ENCODE measurements at regions not wholly inside any gene's neighbourhood (a gene's known extent, or its start where the extent isn't known, plus 50 kb on each side); places are given as distances from the start of the nearest gene placed in this dataset.
A peak's percentile ranks its signal among the peaks of the same experiment; 100 is the strongest.

GRCh38 chr15:68500363-68501258 lies 68.6 kb upstream of the ITGA11 start:
- DNase-seq (ENCODE audit: low read depth): no peak

- no peak for DNase-seq (ENCODE audit: low read depth)
Measured at GRCh38 chr15:68501259-68501591, 69.3 kb upstream of the ITGA11 start.

- DNase-seq (ENCODE audit: low read depth): no peak
Measured at GRCh38 chr15:68501616-68502015, 69.7 kb upstream of the ITGA11 start.

GRCh38 chr15:68502398-68502901 lies 70.5 kb upstream of the ITGA11 start:
- DNase-seq (ENCODE audit: low read depth): no peak

- no peak for DNase-seq (ENCODE audit: low read depth)
Measured at GRCh38 chr15:68503213-68503612, 71.2 kb upstream of the ITGA11 start.

- DNase-seq (ENCODE audit: low read depth): no peak
Measured at GRCh38 chr15:68503791-68504680, 72.1 kb upstream of the ITGA11 start.

- no peak for DNase-seq (ENCODE audit: low read depth)
Measured at GRCh38 chr15:68504681-68505170, 72.8 kb upstream of the ITGA11 start.

GRCh38 chr15:68506071-68506470 lies 72.7 kb upstream of the CORO2B start:
- DNase-seq (ENCODE audit: low read depth): no peak

- DNase-seq (ENCODE audit: low read depth): no peak
Measured at GRCh38 chr15:68507447-68507846, 71.3 kb upstream of the CORO2B start.

- DNase-seq (ENCODE audit: low read depth): no peak
Measured at GRCh38 chr15:68508485-68509189, 70.2 kb upstream of the CORO2B start.

- no peak for DNase-seq (ENCODE audit: low read depth)
Measured at GRCh38 chr15:68510558-68510957, 68.2 kb upstream of the CORO2B start.

GRCh38 chr15:68511073-68511991 lies 67.5 kb upstream of the CORO2B start:
- no peak for DNase-seq (ENCODE audit: low read depth)

GRCh38 chr15:68512052-68512451 lies 66.7 kb upstream of the CORO2B start:
- DNase-seq (ENCODE audit: low read depth): no peak

- DNase-seq (ENCODE audit: low read depth): no peak
Measured at GRCh38 chr15:68512598-68512997, 66.2 kb upstream of the CORO2B start.

- DNase-seq (ENCODE audit: low read depth): no peak
Measured at GRCh38 chr15:68515371-68516095, 63.3 kb upstream of the CORO2B start.

GRCh38 chr15:68517285-68517761 lies 61.5 kb upstream of the CORO2B start:
- DNase-seq (ENCODE audit: low read depth): no peak

GRCh38 chr15:68518046-68518445 lies 60.7 kb upstream of the CORO2B start:
- no peak for DNase-seq (ENCODE audit: low read depth)

GRCh38 chr15:68518785-68519430 lies 59.9 kb upstream of the CORO2B start:
- DNase-seq (ENCODE audit: low read depth): no peak

- peak; percentile 53 for DNase-seq (ENCODE audit: low read depth)
Measured at GRCh38 chr15:68524753-68525584, 53.8 kb upstream of the CORO2B start.

Data from HS-5 (cell line).